ENCODE measurements at regions not wholly inside any gene's neighbourhood (a gene's known extent, or its start where the extent isn't known, plus 50 kb on each side); places are given as distances from the start of the nearest gene placed in this dataset.
"Not testable (repeated sequence)": the region's sequence is repeated elsewhere in the genome, so short reads cannot be mapped to it uniquely, and the experiment has no call there.

DNA sequence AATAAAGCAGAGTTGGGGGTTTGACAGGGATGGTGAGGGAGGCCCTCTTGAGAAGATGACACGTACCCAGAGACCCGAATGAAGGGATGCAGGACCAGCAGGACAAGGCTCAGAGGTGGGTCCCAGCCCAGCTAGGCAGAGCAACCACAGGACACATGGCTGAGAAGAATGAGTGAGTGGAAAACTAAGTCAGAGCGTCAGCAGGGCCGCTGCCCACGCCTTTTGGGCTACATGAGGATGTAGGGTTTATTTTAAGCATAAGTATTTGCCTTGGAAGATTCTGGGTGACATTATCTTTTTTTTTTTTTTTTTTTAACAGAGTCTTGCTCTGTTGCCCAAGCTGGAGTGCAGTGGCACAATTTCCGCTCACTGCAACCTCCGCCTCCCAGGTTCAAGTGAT lies 176.0 kb downstream of the TMEM132E start:
- TF ChIP-seq, protein P1, sequence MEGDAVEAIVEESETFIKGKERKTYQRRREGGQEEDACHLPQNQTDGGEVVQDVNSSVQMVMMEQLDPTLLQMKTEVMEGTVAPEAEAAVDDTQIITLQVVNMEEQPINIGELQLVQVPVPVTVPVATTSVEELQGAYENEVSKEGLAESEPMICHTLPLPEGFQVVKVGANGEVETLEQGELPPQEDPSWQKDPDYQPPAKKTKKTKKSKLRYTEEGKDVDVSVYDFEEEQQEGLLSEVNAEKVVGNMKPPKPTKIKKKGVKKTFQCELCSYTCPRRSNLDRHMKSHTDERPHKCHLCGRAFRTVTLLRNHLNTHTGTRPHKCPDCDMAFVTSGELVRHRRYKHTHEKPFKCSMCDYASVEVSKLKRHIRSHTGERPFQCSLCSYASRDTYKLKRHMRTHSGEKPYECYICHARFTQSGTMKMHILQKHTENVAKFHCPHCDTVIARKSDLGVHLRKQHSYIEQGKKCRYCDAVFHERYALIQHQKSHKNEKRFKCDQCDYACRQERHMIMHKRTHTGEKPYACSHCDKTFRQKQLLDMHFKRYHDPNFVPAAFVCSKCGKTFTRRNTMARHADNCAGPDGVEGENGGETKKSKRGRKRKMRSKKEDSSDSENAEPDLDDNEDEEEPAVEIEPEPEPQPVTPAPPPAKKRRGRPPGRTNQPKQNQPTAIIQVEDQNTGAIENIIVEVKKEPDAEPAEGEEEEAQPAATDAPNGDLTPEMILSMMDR (IDR thresholded peaks at IDR 0.05; ENCODE audit: borderline replicate concordance): no peak
- intact Hi-C loops (cut with micrococcal nuclease): no loop called here
- Histone ChIP-seq H3K27ac (replicated peaks) (no peak overlapping the region), H3K27me3 (ENCODE audit: low read depth) (peaks cover 75% of the 10 kb centered on the region), H3K36me3 (no peaks in the 10 kb centered on the region), H3K4me1 (peaks cover 6% of the 10 kb centered on the region), H3K4me3 (no peak overlapping the region), H3K9me3 (replicated peaks) (no peaks in the 10 kb centered on the region)
- no peak for DNase-seq

DNA sequence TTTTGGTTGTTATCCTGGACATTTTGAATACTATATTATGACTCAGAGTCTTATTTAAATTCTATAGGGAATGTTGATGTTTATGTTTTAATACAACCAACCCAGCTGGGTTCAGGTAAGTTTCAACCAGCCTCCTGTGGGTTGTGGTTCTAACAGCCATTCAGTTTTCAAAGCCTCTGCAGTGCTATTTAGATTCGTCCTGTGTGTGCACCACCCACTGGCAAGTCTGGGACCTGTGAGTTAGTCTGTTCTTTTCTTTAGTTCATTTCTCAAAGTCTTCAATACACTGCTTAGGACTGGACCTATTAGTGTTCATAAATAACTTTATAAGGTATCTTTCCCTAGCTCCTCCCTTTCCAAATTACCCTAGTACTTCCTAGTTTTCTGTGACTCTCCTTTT lies 170.6 kb downstream of the TMEM132E start:
- H3K4me3 ChIP-seq: no peak overlapping the region
- peaks cover 15% of the 10 kb centered on the region for H3K9me3 ChIP-seq (replicated peaks)
- H3K36me3 ChIP-seq: no peaks in the 10 kb centered on the region
- H3K4me1 ChIP-seq: no peaks in the 10 kb centered on the region
- peaks cover 49% of the 10 kb centered on the region for H3K27me3 ChIP-seq (ENCODE audit: low read depth)
- DNase-seq: no peak
- H3K27ac ChIP-seq (replicated peaks): no peak overlapping the region
- TF ChIP-seq, protein P1 (IDR thresholded peaks at IDR 0.05; ENCODE audit: borderline replicate concordance): no peak
- intact Hi-C loops (cut with micrococcal nuclease): no loop called here

DNA sequence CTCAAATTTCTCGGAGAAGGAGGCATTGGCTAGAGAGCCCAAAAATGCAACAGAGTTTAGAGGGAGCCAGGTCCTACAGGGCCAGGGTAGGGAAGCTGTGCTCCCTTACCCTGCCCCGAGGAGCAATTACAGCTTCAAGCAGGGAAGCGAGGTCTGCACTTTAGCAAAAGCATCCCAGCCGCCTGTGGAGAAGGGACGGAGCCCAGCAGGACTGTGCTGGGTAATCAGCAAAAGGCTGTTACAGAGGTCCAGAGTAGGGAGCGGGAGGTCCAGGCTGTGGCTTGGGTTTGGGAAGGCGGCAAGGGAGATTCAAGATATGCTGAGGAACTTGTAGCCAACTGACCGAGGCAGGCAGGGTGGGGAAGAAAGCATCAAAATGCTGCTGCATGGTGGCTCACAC lies 162.6 kb downstream of the TMEM132E start:
- Histone ChIP-seq H3K27me3 (ENCODE audit: low read depth) (peaks cover 54% of the 10 kb centered on the region), H3K4me3 (no peak overlapping the region), H3K36me3 (no peaks in the 10 kb centered on the region), H3K27ac (replicated peaks) (no peak overlapping the region), H3K4me1 (no peaks in the 10 kb centered on the region), H3K9me3 (replicated peaks) (peaks cover 8% of the 10 kb centered on the region)
- DNase-seq: no peak
- TF ChIP-seq, protein P1 (IDR thresholded peaks at IDR 0.05; ENCODE audit: borderline replicate concordance): no peak
- intact Hi-C loops (cut with micrococcal nuclease): no loop called here

DNA sequence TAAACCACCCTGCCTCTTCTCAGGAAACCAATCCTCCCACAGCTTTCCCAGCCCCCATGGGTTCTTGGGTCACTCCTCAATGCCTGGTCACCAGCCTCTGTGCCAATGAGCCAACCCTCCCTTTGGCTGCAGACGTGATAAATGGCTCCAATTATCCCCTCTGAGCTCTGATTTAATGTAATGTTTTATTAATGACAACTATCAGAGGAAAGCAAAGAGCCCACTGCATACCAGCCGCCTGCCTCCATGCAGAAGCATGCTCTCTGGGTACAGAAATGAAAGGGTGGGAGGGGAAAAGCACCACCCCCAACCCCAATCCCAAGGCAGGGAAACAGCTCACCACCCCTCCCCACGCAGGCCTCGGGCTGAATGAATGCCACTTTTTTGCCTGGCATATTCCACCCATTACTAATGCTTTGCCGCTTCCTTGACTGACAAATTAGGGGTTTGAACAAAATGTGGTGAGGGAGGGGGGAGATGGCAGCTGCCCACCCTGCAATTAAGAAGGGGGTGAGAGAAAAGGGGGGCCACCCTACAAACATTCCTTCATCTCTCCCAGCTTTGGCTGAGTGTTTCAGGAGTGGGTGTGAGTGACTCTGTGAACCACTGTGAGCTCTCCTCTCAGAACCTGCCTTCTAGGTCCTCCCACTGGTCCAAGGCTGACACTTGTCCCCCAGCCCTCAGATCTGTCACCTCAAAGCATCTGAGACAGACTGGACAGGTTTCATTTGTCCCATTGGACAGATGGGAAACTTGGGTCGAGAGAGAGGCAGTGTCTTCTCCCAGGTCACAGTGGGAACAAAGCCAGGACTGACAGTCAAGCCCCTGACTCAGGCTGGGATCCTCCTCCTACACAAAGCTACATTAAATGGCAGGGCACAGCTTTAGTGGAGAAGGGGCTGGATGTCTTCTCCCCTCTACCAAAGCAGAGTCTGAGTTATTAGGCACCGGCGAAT lies 161.5 kb downstream of the TMEM132E start:
- H3K4me1 ChIP-seq: no peaks in the 10 kb centered on the region
- intact Hi-C loops (cut with micrococcal nuclease): no loop called here
- TF ChIP-seq, protein P1 (IDR thresholded peaks at IDR 0.05; ENCODE audit: borderline replicate concordance): no peak
- H3K27me3 ChIP-seq (ENCODE audit: low read depth): peaks cover 54% of the 10 kb centered on the region
- H3K4me3 ChIP-seq: no peak overlapping the region
- H3K9me3 ChIP-seq (replicated peaks): peaks cover 8% of the 10 kb centered on the region
- no peaks in the 10 kb centered on the region for H3K36me3 ChIP-seq
- no peak for DNase-seq
- no peak overlapping the region for H3K27ac ChIP-seq (replicated peaks)

DNA sequence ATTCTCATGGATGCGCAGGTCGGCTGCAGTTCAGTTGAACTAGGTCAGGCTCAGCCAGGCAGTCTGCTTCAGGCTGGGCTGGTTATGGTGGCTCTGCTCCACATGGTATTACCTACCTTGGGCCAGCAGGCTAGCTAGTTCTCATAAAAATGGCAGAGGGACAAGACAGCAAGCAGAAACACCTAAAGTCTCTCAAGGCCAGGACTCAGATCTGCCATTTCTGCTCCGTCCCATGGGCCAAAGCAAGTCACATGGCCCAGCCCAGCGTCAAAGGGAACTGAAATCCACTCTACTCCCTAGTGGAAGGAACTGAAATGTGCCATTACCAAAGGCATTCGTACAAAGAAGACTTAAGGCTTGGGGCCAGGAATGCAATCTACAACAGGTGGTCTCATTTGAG lies 160.0 kb downstream of the TMEM132E start:
- Histone ChIP-seq H3K4me3 (no peak overlapping the region), H3K27me3 (ENCODE audit: low read depth) (peaks cover 67% of the 10 kb centered on the region), H3K4me1 (no peaks in the 10 kb centered on the region), H3K36me3 (no peaks in the 10 kb centered on the region), H3K27ac (replicated peaks) (no peak overlapping the region), H3K9me3 (replicated peaks) (peaks cover 5% of the 10 kb centered on the region)
- intact Hi-C loops (cut with micrococcal nuclease): no loop called here
- TF ChIP-seq, protein P1 (IDR thresholded peaks at IDR 0.05; ENCODE audit: borderline replicate concordance): no peak
- DNase-seq: no peak

DNA sequence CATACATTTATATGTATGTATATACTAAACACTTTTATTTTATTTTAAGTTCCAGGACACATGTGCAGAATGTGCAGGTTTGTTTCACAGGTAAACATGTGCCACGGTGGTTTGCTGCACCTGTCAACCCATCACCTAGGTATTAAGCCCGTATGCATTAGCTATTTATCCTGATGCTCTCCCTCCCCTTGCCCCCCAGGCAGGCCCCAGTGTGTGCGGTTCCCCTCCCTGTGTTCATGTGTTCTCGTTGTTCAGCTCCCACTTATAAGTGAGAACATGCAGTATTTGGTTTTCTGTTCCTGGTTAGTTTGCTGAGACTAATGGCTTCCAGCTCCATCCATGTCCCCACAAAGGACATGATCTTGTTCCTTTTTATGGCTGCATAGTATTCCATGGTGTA lies 158.3 kb downstream of the TMEM132E start:
- H3K4me3 ChIP-seq; H3K27ac ChIP-seq (replicated peaks); H3K36me3 ChIP-seq; intact Hi-C loops (cut with micrococcal nuclease); DNase-seq; H3K4me1 ChIP-seq; H3K9me3 ChIP-seq (replicated peaks): not testable (repeated sequence)
- peaks cover 69% of the 10 kb centered on the region for H3K27me3 ChIP-seq (ENCODE audit: low read depth)
